GM12878 (cell line): ENCODE measurements at regions not wholly inside any gene's neighbourhood (a gene's known extent, or its start where the extent isn't known, plus 50 kb on each side); places are given as distances from the start of the nearest gene placed in this dataset.

ENCODE experiments used
- ATAC-seq: fragments of 200-7000 bp; cut with Tn5 transposase; 3 replicates; pipeline ENCODE4 v1.9.1; 2020; ENCODE audit warnings: mild to moderate bottlenecking, moderate library complexity
- BruUV-seq: library from RNA; stranded (reverse); fragments of 400-500 nt; replicated peaks from 2 replicates; lab custom pipeline; 2021; lab: Mats Ljungman, UMichigan
- CTCF ChIA-PET: fragments of 300-600 bp; sonication (Branson Sonifier 250); formaldehyde crosslinking; extraction: SDS; loops from one replicate; lab custom pipeline; 2021; ENCODE audit warnings: inconsistent platforms; lab: Yijun Ruan, JAX
- POLR2A ChIA-PET: fragments of 350-600 bp; formaldehyde crosslinking; extraction: SDS; loops from one replicate; lab custom pipeline; 2021; ENCODE audit warnings: inconsistent platforms; lab: Charles Lee
- RAD21 ChIA-PET: fragments of 300-600 bp; sonication (Branson Sonifier 250); formaldehyde crosslinking; loops from one replicate; lab custom pipeline; 2023; ENCODE audit warnings: antibody characterized with exemption; ENCODE audit not compliant: unreplicated experiment; lab: Charles Lee
- SMC1A ChIA-PET: fragments of 300-600 bp; sonication (Branson Sonifier 250); formaldehyde crosslinking; loops from one replicate; lab custom pipeline; 2023; ENCODE audit not compliant: unreplicated experiment, uncharacterized antibody; lab: Charles Lee
- DNase-seq: peaks from one replicate; pipeline ENCODE4 v3.0.0-alpha.2; 2011; ENCODE audit warnings: low read depth, low spot score
- FAIRE-seq: peaks from 3 replicates; lab custom pipeline; 2011; peaks lifted over from hg19 to GRCh38; lab: Jason Lieb, UNC
- H2AFZ ChIP-seq: 2 replicates; pipeline ENCODE4 v1.6.0; 2011; ENCODE audit warnings: low read depth, low read length, control low read depth; ENCODE audit not compliant: control insufficient read depth
- H3K27ac ChIP-seq: 2 replicates; pipeline ENCODE4 v1.5.1; 2011; ENCODE audit warnings: control low read depth; ENCODE audit not compliant: control insufficient read depth, insufficient read depth
- H3K27me3 ChIP-seq, 2 experiments: replicated peaks in 1 of 2; 2 replicates each; pipeline versions ENCODE4 v1.6.0 to v1.6.1; 2011; ENCODE audit warnings: low read length in 1 of 2; ENCODE audit not compliant: control insufficient read depth in 2 of 2, insufficient read depth in 2 of 2
- H3K36me3 ChIP-seq, 2 experiments: 2 replicates each; pipeline ENCODE4 v1.5.1; 2011; ENCODE audit warnings: low read length in 1 of 2; ENCODE audit not compliant: control insufficient read depth in 2 of 2, insufficient read depth in 2 of 2
- H3K4me1 ChIP-seq: 2 replicates; pipeline ENCODE4 v1.6.1; 2011; ENCODE audit warnings: mild to moderate bottlenecking, low read length, moderate library complexity, mixed read lengths; ENCODE audit not compliant: control insufficient read depth, insufficient read depth
- H3K4me2 ChIP-seq: 2 replicates; pipeline ENCODE4 v1.6.0; 2011; ENCODE audit warnings: control low read depth; ENCODE audit not compliant: control insufficient read depth, insufficient read depth
- H3K4me3 ChIP-seq: fragments of 200-600 bp; sonication (generic); 2 replicates; pipeline ENCODE4 v1.5.1; 2016
- H3K79me2 ChIP-seq: 2 replicates; pipeline ENCODE4 v1.6.0; 2011; ENCODE audit warnings: low read length; ENCODE audit not compliant: control insufficient read depth, insufficient read depth
- H3K9ac ChIP-seq: 2 replicates; pipeline ENCODE4 v1.8.0; 2011; ENCODE audit warnings: low read length, control low read depth, mixed read lengths; ENCODE audit not compliant: control insufficient read depth, insufficient read depth
- H3K9me3 ChIP-seq: replicated peaks from 3 replicates; pipeline ENCODE4 v1.5.1; 2011; ENCODE audit warnings: mild to moderate bottlenecking, low read length; ENCODE audit not compliant: control insufficient read depth, insufficient read depth
- H4K20me1 ChIP-seq: 2 replicates; pipeline ENCODE4 v1.6.0; 2011; ENCODE audit not compliant: control insufficient read depth, insufficient read depth
- ATF7 ChIP-seq: fragments of 450-650 bp; IDR thresholded peaks from 2 replicates; pipeline ENCODE4 v1.6.1; 2016; ENCODE audit warnings: low read depth, mild to moderate bottlenecking
- BMI1 ChIP-seq: fragments of 450-650 bp; IDR thresholded peaks from 2 replicates; pipeline ENCODE4 v1.6.1; 2016; ENCODE audit warnings: mild to moderate bottlenecking, moderate library complexity, borderline replicate concordance
- CBX5 ChIP-seq: sonication (generic); IDR thresholded peaks from 2 replicates; pipeline ENCODE4 v1.6.1; 2016; ENCODE audit warnings: low read depth, moderate library complexity, mild to moderate bottlenecking, inconsistent platforms
- CREB1 ChIP-seq: IDR thresholded peaks from 2 replicates; pipeline ENCODE4 v1.6.1; 2012; ENCODE audit warnings: low read depth, mild to moderate bottlenecking, inconsistent platforms
- FOXM1 ChIP-seq: IDR thresholded peaks from 2 replicates; pipeline ENCODE4 v1.6.1; 2012; ENCODE audit warnings: low read depth, mild to moderate bottlenecking, inconsistent platforms, low read length, moderate library complexity
- HDAC6 ChIP-seq: fragments of 200-600 bp; sonication (generic); IDR thresholded peaks from one replicate; pipeline ENCODE4 v1.8.0; 2017; ENCODE audit warnings: antibody characterized with exemption; ENCODE audit not compliant: unreplicated experiment
- MXI1 ChIP-seq: fragments of 150-350 bp; IDR thresholded peaks from 2 replicates; pipeline ENCODE4 v1.6.1; 2011; ENCODE audit warnings: low read depth, mild to moderate bottlenecking, inconsistent platforms, low read length, improper control_type of control experiment
- RAD51 ChIP-seq: fragments of 450-650 bp; IDR thresholded peaks from 2 replicates; pipeline ENCODE4 v1.6.1; 2016; ENCODE audit warnings: moderate library complexity, mild to moderate bottlenecking, inconsistent platforms
- SREBF2 ChIP-seq: IDR thresholded peaks from 2 replicates; pipeline ENCODE4 v1.6.1; 2012; ENCODE audit warnings: mild to moderate bottlenecking, low read length
- ZBED1 ChIP-seq: IDR thresholded peaks from 2 replicates; pipeline ENCODE4 v1.6.1; 2016; ENCODE audit warnings: borderline replicate concordance
- WGBS: methylation state at CpG from one replicate; pipeline ENCODE4 v1.1.6; 2016; ENCODE audit warnings: low lambda C conversion rate; ENCODE audit not compliant: insufficient replicate concordance, insufficient coverage; ENCODE audit errors: missing lambda C conversion rate; 5-methylcytosine and 5-hydroxymethylcytosine counted together
- in situ Hi-C: fragments of 300-500 bp; cut with MboI; formaldehyde crosslinking; loops from 9 replicates; pipeline ENCODE4 v1.14.3; 2018; ENCODE audit warnings: mixed read lengths
- intact Hi-C: fragments of 100-400 bp; cut with micrococcal nuclease; formaldehyde crosslinking; loops from one replicate; pipeline ENCODE4 v1.14.2; 2022; ENCODE audit not compliant: unreplicated experiment
- TF ChIP-seq, protein P1 (sequence below): fragments of 150-350 bp; IDR thresholded peaks from 2 replicates; pipeline ENCODE4 v1.6.1; 2016; ENCODE audit warnings: low read depth, low read length
- TF ChIP-seq, protein P2 (sequence below): fragments of 450-650 bp; IDR thresholded peaks from 2 replicates; pipeline ENCODE4 v1.6.1; 2017; ENCODE audit warnings: mild to moderate bottlenecking, low read depth, inconsistent platforms; ENCODE audit not compliant: poor library complexity, severe bottlenecking

DNA sequence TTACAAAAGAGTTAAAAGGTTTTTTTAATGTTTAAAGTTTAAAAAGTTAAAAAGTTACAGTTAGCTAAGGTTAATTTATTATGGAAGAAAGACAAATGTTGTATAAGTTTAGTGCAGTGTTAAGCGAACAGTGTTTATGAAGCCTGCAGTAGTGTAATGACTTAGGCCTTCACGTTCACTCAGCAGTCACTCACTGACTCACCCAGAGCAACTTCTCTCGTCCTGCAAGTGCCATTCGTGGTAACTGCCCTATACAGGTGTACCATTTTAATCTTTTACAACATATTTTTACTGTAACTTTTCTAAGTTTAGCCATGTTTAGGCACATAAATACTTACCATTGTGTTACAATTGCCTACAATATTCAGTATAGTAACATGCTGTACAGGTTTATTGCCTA is 398.2 kb upstream of the NBEA start:
- no peak overlapping the region for H2AFZ ChIP-seq
- H3K36me3 ChIP-seq: no peaks in the 10 kb centered on the region
- no peaks in the 10 kb centered on the region for H3K79me2 ChIP-seq
- intact Hi-C loops: no loop called here
- DNase-seq: no peak
- no peak overlapping the region for H3K4me2 ChIP-seq
- CTCF ChIA-PET: no interaction called here
- SMC1A ChIA-PET: no interaction called here
- H3K9ac ChIP-seq: no peak overlapping the region
- no peak for FAIRE-seq
- no peak for ATAC-seq
- RAD21 ChIA-PET: interaction anchor here (0.6 kb wide), 1 partner anchor 377 kb away, joined by 3 read pairs; no protein-coding TSS in a partner anchor
- TF ChIP-seq, protein P1, sequence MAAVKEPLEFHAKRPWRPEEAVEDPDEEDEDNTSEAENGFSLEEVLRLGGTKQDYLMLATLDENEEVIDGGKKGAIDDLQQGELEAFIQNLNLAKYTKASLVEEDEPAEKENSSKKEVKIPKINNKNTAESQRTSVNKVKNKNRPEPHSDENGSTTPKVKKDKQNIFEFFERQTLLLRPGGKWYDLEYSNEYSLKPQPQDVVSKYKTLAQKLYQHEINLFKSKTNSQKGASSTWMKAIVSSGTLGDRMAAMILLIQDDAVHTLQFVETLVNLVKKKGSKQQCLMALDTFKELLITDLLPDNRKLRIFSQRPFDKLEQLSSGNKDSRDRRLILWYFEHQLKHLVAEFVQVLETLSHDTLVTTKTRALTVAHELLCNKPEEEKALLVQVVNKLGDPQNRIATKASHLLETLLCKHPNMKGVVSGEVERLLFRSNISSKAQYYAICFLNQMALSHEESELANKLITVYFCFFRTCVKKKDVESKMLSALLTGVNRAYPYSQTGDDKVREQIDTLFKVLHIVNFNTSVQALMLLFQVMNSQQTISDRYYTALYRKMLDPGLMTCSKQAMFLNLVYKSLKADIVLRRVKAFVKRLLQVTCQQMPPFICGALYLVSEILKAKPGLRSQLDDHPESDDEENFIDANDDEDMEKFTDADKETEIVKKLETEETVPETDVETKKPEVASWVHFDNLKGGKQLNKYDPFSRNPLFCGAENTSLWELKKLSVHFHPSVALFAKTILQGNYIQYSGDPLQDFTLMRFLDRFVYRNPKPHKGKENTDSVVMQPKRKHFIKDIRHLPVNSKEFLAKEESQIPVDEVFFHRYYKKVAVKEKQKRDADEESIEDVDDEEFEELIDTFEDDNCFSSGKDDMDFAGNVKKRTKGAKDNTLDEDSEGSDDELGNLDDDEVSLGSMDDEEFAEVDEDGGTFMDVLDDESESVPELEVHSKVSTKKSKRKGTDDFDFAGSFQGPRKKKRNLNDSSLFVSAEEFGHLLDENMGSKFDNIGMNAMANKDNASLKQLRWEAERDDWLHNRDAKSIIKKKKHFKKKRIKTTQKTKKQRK: no peak
- TF ChIP-seq ATF7 (no peak), ZBED1 (no peak), MXI1 (no peak), SREBF2 (no peak), HDAC6 (no peak), CREB1 (no peak), FOXM1 (no peak), BMI1 (no peak), RAD51 (no peak), CBX5 (no peak)
- TF ChIP-seq, protein P2, sequence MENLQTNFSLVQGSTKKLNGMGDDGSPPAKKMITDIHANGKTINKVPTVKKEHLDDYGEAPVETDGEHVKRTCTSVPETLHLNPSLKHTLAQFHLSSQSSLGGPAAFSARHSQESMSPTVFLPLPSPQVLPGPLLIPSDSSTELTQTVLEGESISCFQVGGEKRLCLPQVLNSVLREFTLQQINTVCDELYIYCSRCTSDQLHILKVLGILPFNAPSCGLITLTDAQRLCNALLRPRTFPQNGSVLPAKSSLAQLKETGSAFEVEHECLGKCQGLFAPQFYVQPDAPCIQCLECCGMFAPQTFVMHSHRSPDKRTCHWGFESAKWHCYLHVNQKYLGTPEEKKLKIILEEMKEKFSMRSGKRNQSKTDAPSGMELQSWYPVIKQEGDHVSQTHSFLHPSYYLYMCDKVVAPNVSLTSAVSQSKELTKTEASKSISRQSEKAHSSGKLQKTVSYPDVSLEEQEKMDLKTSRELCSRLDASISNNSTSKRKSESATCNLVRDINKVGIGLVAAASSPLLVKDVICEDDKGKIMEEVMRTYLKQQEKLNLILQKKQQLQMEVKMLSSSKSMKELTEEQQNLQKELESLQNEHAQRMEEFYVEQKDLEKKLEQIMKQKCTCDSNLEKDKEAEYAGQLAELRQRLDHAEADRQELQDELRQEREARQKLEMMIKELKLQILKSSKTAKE: no peak
- TF ChIP-seq, all 136 proteins: peak for 0
- no TSS peak for BruUV-seq
- Histone ChIP-seq H4K20me1 (no peaks in the 10 kb centered on the region), H3K27ac (no peak overlapping the region), H3K27me3 (no peaks in the 10 kb centered on the region), H3K4me3 (no peak overlapping the region), H3K4me1 (no peaks in the 10 kb centered on the region), H3K9me3 (no peaks in the 10 kb centered on the region; the same call in 2 of the 3 replicates)
- POLR2A ChIA-PET: interaction anchor here (0.6 kb wide), 1 partner anchor 139 kb away, joined by 3 read pairs; no protein-coding TSS in a partner anchor
- WGBS: 35% methylated on average over 4 of the region's 4 CpGs
- in situ Hi-C loops: no loop called here
